Stimulated activated naive B cell treated with anti-CD40 and anti-IgM and Interleukin-4, amounts not matched to agents 10 μg/mL and 1 μg/mL and 100 μg/mL, for 72 hours (primary cell): ENCODE measurements at regions not wholly inside any gene's neighbourhood (a gene's known extent, or its start where the extent isn't known, plus 50 kb on each side); places are given as distances from the start of the nearest gene placed in this dataset.
"Not testable (repeated sequence)": the region's sequence is repeated elsewhere in the genome, so short reads cannot be mapped to it uniquely, and the experiment has no call there.

Source experiments
- ATAC-seq, 2 donors: fragments of 150-1000 bp; cut with Tn5 transposase; replicated peaks; 2 replicates each; pipeline ENCODE4 v1.10.0; 2021; ENCODE audit warnings: moderate library complexity in 1 of 2
- DNase-seq: peaks from one replicate; pipeline ENCODE4 v3.0.0; 2021
- H3K27ac Mint-ChIP-seq: one replicate; pipeline ENCODE4 v1.8.0; 2022; ENCODE audit warnings: mild to moderate bottlenecking, mixed read lengths
- H3K27me3 Mint-ChIP-seq, 2 donors: one replicate each; pipeline ENCODE4 v1.8.0; 2022; ENCODE audit warnings: mixed read lengths in 2 of 2
- H3K36me3 Mint-ChIP-seq, 2 donors: one replicate each; pipeline ENCODE4 v1.8.0; 2022; ENCODE audit warnings: mixed read lengths in 2 of 2, mild to moderate bottlenecking in 1 of 2
- H3K4me1 Mint-ChIP-seq, 2 donors: one replicate each; pipeline ENCODE4 v1.8.0; 2022; ENCODE audit warnings: mixed read lengths in 2 of 2, mild to moderate bottlenecking in 1 of 2
- H3K4me3 Mint-ChIP-seq, 2 donors: one replicate each; pipeline ENCODE4 v1.8.0; 2022; ENCODE audit warnings: mild to moderate bottlenecking in 2 of 2, mixed read lengths in 2 of 2, moderate library complexity in 1 of 2
- H3K9me3 Mint-ChIP-seq, 2 donors: one replicate each; pipeline ENCODE4 v1.8.0; 2022; ENCODE audit warnings: mixed read lengths in 2 of 2, mild to moderate bottlenecking in 1 of 2

- no peak overlapping the region for H3K4me3 Mint-ChIP-seq
- no peaks in the 10 kb centered on the region for H3K4me1 Mint-ChIP-seq
- H3K9me3 Mint-ChIP-seq: peaks cover 17 to 19% of the 10 kb centered on the region in 2 donors
- no peak overlapping the region for H3K27ac Mint-ChIP-seq
- no peaks in the 10 kb centered on the region for H3K36me3 Mint-ChIP-seq
- ATAC-seq: no peak
- DNase-seq: no peak
- H3K27me3 Mint-ChIP-seq: no peaks in the 10 kb centered on the region
Observed at GRCh38 chr21:17191346-17191993, 321.4 kb upstream of the CXADR start.

DNA sequence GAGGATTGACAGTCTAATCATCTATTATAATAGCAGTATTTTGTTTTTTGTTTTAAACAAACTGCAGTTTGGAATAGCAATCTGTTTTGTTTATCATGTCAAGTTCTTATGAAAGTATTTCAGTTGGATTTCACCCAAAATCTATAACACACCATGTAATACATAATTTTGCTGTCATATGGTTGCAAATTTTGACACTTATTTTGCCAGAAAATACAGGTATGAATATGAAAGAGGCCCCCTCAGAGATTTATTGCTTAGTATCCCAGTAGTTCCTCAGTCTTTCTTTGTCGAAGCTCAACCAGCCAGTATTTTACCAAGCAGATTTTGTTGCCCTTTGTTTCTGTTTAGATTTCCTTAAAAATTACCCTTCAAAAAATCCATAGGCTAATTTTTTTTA lies 317.5 kb upstream of the CXADR start:
- DNase-seq: no peak
- peaks cover 10 to 18% of the 10 kb centered on the region in 2 donors for H3K9me3 Mint-ChIP-seq
- H3K4me1 Mint-ChIP-seq: no peaks in the 10 kb centered on the region
- no peak overlapping the region for H3K4me3 Mint-ChIP-seq
- ATAC-seq: no peak
- no peaks in the 10 kb centered on the region for H3K27me3 Mint-ChIP-seq
- no peak overlapping the region for H3K27ac Mint-ChIP-seq
- H3K36me3 Mint-ChIP-seq: peaks cover 0 to 3% of the 10 kb centered on the region in 2 donors

- Mint-ChIP-seq H3K9me3 (peaks cover 8 to 17% of the 10 kb centered on the region in 2 donors), H3K36me3 (peaks cover 0 to 3% of the 10 kb centered on the region in 2 donors), H3K4me3 (no peak overlapping the region), H3K4me1 (no peaks in the 10 kb centered on the region), H3K27ac (no peak overlapping the region), H3K27me3 (no peaks in the 10 kb centered on the region)
- no peak for ATAC-seq
- DNase-seq: no peak
Observed at GRCh38 chr21:17195976-17196375, 316.9 kb upstream of the CXADR start.

- H3K9me3 Mint-ChIP-seq: peaks cover 5 to 17% of the 10 kb centered on the region in 2 donors
- no peaks in the 10 kb centered on the region for H3K4me1 Mint-ChIP-seq
- DNase-seq: no peak
- peaks cover 0 to 3% of the 10 kb centered on the region in 2 donors for H3K36me3 Mint-ChIP-seq
- ATAC-seq: no peak
- no peaks in the 10 kb centered on the region for H3K27me3 Mint-ChIP-seq
- no peak overlapping the region for H3K27ac Mint-ChIP-seq
- H3K4me3 Mint-ChIP-seq: no peak overlapping the region
Observed at GRCh38 chr21:17196623-17197022, 316.2 kb upstream of the CXADR start.

DNA sequence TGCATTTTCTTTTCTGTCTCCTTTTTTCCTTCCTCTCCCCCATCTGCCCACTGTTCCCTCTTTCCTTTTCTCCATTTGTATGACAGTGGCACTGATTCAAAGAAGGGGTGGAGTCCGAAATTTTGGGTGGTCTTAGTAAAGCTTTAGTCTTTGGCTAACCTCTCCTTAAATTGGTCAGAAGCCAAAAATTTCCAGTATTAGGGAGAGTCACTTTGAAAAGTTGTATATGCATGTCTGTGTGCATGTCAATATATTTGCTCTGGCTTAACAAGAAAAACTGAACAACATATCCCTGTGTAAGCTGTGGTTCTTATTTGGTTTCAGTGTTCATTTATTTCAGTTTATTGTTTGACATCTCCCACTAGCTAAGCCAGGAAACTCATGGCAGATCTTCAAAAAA lies 314.8 kb upstream of the CXADR start:
- DNase-seq: no peak
- Mint-ChIP-seq H3K4me1 (no peaks in the 10 kb centered on the region), H3K27me3 (no peaks in the 10 kb centered on the region), H3K27ac (no peak overlapping the region), H3K9me3 (peaks cover 5 to 21% of the 10 kb centered on the region in 2 donors), H3K36me3 (peaks cover 0 to 3% of the 10 kb centered on the region in 2 donors), H3K4me3 (no peak overlapping the region)
- no peak for ATAC-seq

- DNase-seq: no peak
- Mint-ChIP-seq H3K4me3 (no peak overlapping the region), H3K27ac (no peak overlapping the region), H3K36me3 (peaks cover 0 to 3% of the 10 kb centered on the region in 2 donors), H3K27me3 (no peaks in the 10 kb centered on the region), H3K4me1 (no peaks in the 10 kb centered on the region), H3K9me3 (peaks cover 2 to 20% of the 10 kb centered on the region in 2 donors)
- no peak for ATAC-seq
Observed at GRCh38 chr21:17200250-17200649, 312.6 kb upstream of the CXADR start.

- H3K4me3 Mint-ChIP-seq: no peak overlapping the region
- no peak for ATAC-seq
- peaks cover 4 to 25% of the 10 kb centered on the region in 2 donors for H3K9me3 Mint-ChIP-seq
- H3K27ac Mint-ChIP-seq: no peak overlapping the region
- H3K36me3 Mint-ChIP-seq: peaks cover 0 to 3% of the 10 kb centered on the region in 2 donors
- H3K4me1 Mint-ChIP-seq: no peaks in the 10 kb centered on the region
- DNase-seq: no peak
- H3K27me3 Mint-ChIP-seq: no peaks in the 10 kb centered on the region
Observed at GRCh38 chr21:17201741-17202260, 311.0 kb upstream of the CXADR start.

DNA sequence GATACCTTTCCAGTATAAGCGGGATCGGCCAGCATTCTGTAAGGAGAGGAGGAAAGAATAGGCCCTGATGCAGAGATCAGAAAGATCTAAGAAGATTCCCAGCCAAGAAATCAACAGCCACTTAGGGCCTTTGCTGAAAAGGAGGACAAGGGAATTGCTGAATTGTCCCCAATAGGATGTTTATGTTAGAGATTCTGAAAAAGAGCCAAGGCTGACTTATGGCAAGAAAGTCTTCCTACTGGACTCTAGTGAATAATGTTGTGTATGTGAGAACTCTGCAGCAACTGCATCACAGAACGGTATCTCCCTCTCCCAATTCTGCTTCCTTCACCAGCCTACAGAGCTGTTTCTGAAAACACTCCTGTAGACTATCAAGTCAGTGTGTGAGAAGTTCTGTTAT lies 298.0 kb upstream of the CXADR start:
- no peak for ATAC-seq
- no peak for DNase-seq
- peaks cover 0 to 4% of the 10 kb centered on the region in 2 donors for H3K9me3 Mint-ChIP-seq
- H3K27me3 Mint-ChIP-seq: no peaks in the 10 kb centered on the region
- H3K36me3 Mint-ChIP-seq: no peaks in the 10 kb centered on the region
- no peak overlapping the region for H3K4me3 Mint-ChIP-seq
- H3K27ac Mint-ChIP-seq: no peak overlapping the region
- H3K4me1 Mint-ChIP-seq: no peaks in the 10 kb centered on the region

DNA sequence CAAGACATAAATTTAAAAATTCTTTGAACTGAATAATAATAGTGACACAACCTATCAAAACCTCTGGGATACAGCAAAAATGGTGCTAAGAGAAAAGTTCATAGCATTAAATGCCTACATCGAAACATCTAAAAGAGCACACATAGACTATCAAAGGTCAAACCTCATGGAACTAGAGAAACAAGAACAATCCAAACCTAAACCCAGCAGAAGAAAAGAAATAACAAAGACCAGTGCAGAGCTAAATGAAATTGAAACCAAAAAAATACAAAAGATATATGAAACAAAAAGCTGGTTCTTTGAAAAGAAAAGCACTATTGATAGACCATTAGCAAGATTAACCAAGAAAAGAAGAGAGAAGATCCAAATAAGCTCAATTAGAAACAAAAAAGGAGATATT lies 293.8 kb upstream of the CXADR start:
- H3K27ac Mint-ChIP-seq, H3K4me3 Mint-ChIP-seq, DNase-seq, H3K4me1 Mint-ChIP-seq, H3K36me3 Mint-ChIP-seq, H3K27me3 Mint-ChIP-seq, ATAC-seq: not testable (repeated sequence)
- peaks cover 3 to 13% of the 10 kb centered on the region in 2 donors for H3K9me3 Mint-ChIP-seq

DNA sequence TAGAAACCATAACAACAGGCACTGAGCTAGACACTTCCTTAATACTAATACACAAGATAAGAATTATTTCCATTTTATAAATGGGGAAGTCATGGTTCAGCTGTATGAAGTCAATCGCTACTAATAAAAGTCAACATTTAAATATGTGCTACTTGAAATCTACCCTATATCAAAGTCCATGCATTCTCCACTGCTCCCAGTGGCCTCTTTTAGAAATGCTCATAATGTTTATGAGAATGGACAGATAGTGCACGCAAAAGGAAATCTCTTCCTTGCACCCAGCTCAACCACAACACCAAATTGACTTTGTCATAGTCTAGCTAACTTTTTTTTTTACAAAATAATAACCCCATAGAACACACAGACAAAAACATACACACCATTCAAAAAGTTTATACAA lies 281.7 kb upstream of the CXADR start:
- Mint-ChIP-seq H3K27me3 (no peaks in the 10 kb centered on the region), H3K4me3 (no peak overlapping the region), H3K9me3 (peaks cover 12 to 15% of the 10 kb centered on the region in 2 donors), H3K4me1 (no peaks in the 10 kb centered on the region), H3K27ac (no peak overlapping the region), H3K36me3 (no peaks in the 10 kb centered on the region)
- DNase-seq (no peak), ATAC-seq (no peak)

- no peaks in the 10 kb centered on the region for H3K27me3 Mint-ChIP-seq
- H3K4me1 Mint-ChIP-seq: no peaks in the 10 kb centered on the region
- H3K4me3 Mint-ChIP-seq: no peak overlapping the region
- H3K36me3 Mint-ChIP-seq: no peaks in the 10 kb centered on the region
- H3K9me3 Mint-ChIP-seq: peaks cover 11 to 18% of the 10 kb centered on the region in 2 donors
- H3K27ac Mint-ChIP-seq: no peak overlapping the region
- DNase-seq (no peak), ATAC-seq (no peak)
Observed at GRCh38 chr21:17231771-17232170, 281.1 kb upstream of the CXADR start.

- Mint-ChIP-seq H3K9me3 (peaks cover 6 to 10% of the 10 kb centered on the region in 2 donors), H3K4me1 (no peaks in the 10 kb centered on the region), H3K27me3 (no peaks in the 10 kb centered on the region), H3K4me3 (no peak overlapping the region), H3K36me3 (no peaks in the 10 kb centered on the region), H3K27ac (no peak overlapping the region)
- DNase-seq: no peak
- no peak for ATAC-seq
Observed at GRCh38 chr21:17238468-17238867, 274.4 kb upstream of the CXADR start.

DNA sequence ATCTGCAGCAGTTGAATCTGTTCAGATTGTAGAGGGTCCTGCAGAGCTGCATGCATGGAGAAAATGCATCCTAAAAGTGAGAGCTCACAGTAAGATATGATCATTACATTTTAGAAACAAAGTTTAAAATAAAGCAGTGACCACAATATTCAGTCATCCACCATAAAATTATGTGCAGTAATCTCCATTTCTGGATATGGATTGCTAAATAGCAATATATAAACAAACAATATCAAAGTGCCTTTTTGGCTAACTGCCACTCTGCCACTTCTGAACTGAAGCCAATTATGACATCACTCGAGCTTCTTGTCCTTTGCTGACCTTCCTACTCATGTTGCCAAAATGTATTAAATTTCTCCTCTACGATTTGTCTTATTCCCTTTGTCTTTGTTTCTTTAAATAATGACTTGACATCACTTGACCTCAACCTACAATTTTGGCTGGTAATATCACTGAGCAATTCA lies 262.0 kb upstream of the CXADR start:
- Mint-ChIP-seq H3K4me1 (no peaks in the 10 kb centered on the region), H3K4me3 (no peak overlapping the region), H3K36me3 (no peaks in the 10 kb centered on the region), H3K27ac (no peak overlapping the region), H3K27me3 (no peaks in the 10 kb centered on the region), H3K9me3 (peaks cover 8 to 9% of the 10 kb centered on the region in 2 donors)
- ATAC-seq (no peak), DNase-seq (no peak)

- H3K27ac Mint-ChIP-seq: no peak overlapping the region
- ATAC-seq: no peak
- H3K4me1 Mint-ChIP-seq: no peaks in the 10 kb centered on the region
- no peak overlapping the region for H3K4me3 Mint-ChIP-seq
- H3K9me3 Mint-ChIP-seq: peaks cover 0 to 1% of the 10 kb centered on the region in 2 donors
- DNase-seq: no peak
- H3K36me3 Mint-ChIP-seq: no peaks in the 10 kb centered on the region
- no peaks in the 10 kb centered on the region for H3K27me3 Mint-ChIP-seq
Observed at GRCh38 chr21:17257784-17258183, 255.1 kb upstream of the CXADR start.

GRCh38 chr21:17264182-17264581 lies 248.7 kb upstream of the CXADR start:
- Mint-ChIP-seq H3K27me3 (no peaks in the 10 kb centered on the region), H3K4me1 (no peaks in the 10 kb centered on the region), H3K27ac (no peak overlapping the region), H3K4me3 (no peak overlapping the region), H3K36me3 (no peaks in the 10 kb centered on the region), H3K9me3 (no peaks in the 10 kb centered on the region)
- DNase-seq (no peak), ATAC-seq (no peak)
